Peyer's patch (tissue), 4 donors: ENCODE measurements at regions not wholly inside any gene's neighbourhood (a gene's known extent, or its start where the extent isn't known, plus 50 kb on each side); places are given as distances from the start of the nearest gene placed in this dataset.

Source experiments
- DNase-seq, 3 donors: peaks; one replicate each; pipeline ENCODE4 v3.0.0-alpha.2; 2017 to 2019
- H3K27ac ChIP-seq, 4 donors: fragments of 200-600 bp; sonication (generic); one replicate each; pipeline ENCODE4 v1.5.1; 2016 to 2019
- H3K27me3 ChIP-seq, 2 donors: fragments of 200-600 bp; sonication (generic); one replicate each; pipeline ENCODE4 v1.5.1; 2019
- H3K36me3 ChIP-seq, 3 donors: fragments of 200-600 bp; sonication (generic); one replicate each; pipeline ENCODE4 v1.5.1; 2016 to 2019
- H3K4me1 ChIP-seq, 4 donors: fragments of 200-600 bp; sonication (generic); one replicate each; pipeline ENCODE4 v1.5.1; 2016 to 2019
- H3K4me3 ChIP-seq, 4 donors: fragments of 200-600 bp; sonication (generic); 1 replicate in 3 of 4; 2 replicates in 1 of 4; pipeline ENCODE4 v1.5.1; 2016 to 2019; ENCODE audit warnings: mild to moderate bottlenecking in 1 of 4
- H3K9me3 ChIP-seq, 4 donors: fragments of 200-600 bp; sonication (generic); one replicate each; pipeline ENCODE4 v1.5.1; 2016 to 2019; ENCODE audit warnings: mild to moderate bottlenecking in 1 of 4
- POLR2A ChIP-seq, 2 donors: fragments of 450-650 bp; IDR thresholded peaks; one replicate each; pipeline ENCODE4 v1.5.1; 2017; ENCODE audit warnings: antibody characterized with exemption in 2 of 2, mild to moderate bottlenecking in 2 of 2, moderate library complexity in 2 of 2
- TF ChIP-seq, protein P1 (sequence below), 6 experiments: fragments of 450-650 bp in 4 of 6; fragments of 200-600 bp in 2 of 6; sonication (generic) in 1 of 6; IDR thresholded peaks; one replicate each; pipeline ENCODE4 v1.5.1; 2017 to 2019; ENCODE audit warnings: antibody characterized with exemption in 6 of 6, mild to moderate bottlenecking in 3 of 6, moderate library complexity in 1 of 6

- DNase-seq: no peak
- Histone ChIP-seq H3K36me3 (no peaks in the 10 kb centered on the region), H3K27ac (no peak overlapping the region), H3K4me3 (no peak overlapping the region), H3K4me1 (no peaks in the 10 kb centered on the region), H3K9me3 (no peaks in the 10 kb centered on the region), H3K27me3 (no peaks in the 10 kb centered on the region)
- TF ChIP-seq, protein P1, sequence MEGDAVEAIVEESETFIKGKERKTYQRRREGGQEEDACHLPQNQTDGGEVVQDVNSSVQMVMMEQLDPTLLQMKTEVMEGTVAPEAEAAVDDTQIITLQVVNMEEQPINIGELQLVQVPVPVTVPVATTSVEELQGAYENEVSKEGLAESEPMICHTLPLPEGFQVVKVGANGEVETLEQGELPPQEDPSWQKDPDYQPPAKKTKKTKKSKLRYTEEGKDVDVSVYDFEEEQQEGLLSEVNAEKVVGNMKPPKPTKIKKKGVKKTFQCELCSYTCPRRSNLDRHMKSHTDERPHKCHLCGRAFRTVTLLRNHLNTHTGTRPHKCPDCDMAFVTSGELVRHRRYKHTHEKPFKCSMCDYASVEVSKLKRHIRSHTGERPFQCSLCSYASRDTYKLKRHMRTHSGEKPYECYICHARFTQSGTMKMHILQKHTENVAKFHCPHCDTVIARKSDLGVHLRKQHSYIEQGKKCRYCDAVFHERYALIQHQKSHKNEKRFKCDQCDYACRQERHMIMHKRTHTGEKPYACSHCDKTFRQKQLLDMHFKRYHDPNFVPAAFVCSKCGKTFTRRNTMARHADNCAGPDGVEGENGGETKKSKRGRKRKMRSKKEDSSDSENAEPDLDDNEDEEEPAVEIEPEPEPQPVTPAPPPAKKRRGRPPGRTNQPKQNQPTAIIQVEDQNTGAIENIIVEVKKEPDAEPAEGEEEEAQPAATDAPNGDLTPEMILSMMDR (IDR thresholded peaks at IDR 0.05): no peak
- no peak for TF ChIP-seq POLR2A (IDR thresholded peaks at IDR 0.05)
These were observed 111.8 kb upstream of the RUNX3 start for GRCh38 chr1:25041916-25042315.

GRCh38 chr1:25040122-25040685, 110.1 kb upstream of the RUNX3 start:
- no peak overlapping the region for H3K27ac ChIP-seq
- H3K36me3 ChIP-seq: no peaks in the 10 kb centered on the region
- TF ChIP-seq, protein P1 (IDR thresholded peaks at IDR 0.05): no peak
- no peak for TF ChIP-seq POLR2A (IDR thresholded peaks at IDR 0.05)
- DNase-seq: no peak
- no peak overlapping the region for H3K4me3 ChIP-seq
- H3K27me3 ChIP-seq: no peaks in the 10 kb centered on the region
- H3K4me1 ChIP-seq: peaks cover 0 to under 1% (median 0%) of the 10 kb centered on the region in 4 donors
- H3K9me3 ChIP-seq: no peaks in the 10 kb centered on the region

- H3K4me3 ChIP-seq: no peak overlapping the region
These were observed 109.2 kb upstream of the RUNX3 start for GRCh38 chr1:25039229-25039628.

GRCh38 chr1:25038699-25039098, 108.6 kb upstream of the RUNX3 start:
- H3K36me3 ChIP-seq: no peaks in the 10 kb centered on the region
- H3K4me3 ChIP-seq: no peak overlapping the region
- no peak for TF ChIP-seq POLR2A (IDR thresholded peaks at IDR 0.05)
- TF ChIP-seq, protein P1 (IDR thresholded peaks at IDR 0.05): no peak
- no peak overlapping the region for H3K27ac ChIP-seq
- H3K27me3 ChIP-seq: no peaks in the 10 kb centered on the region
- DNase-seq: no peak
- no peaks in the 10 kb centered on the region for H3K9me3 ChIP-seq
- H3K4me1 ChIP-seq: peaks cover 0 to 16% (median 10%) of the 10 kb centered on the region in 4 donors

More at GRCh38 chr1:25039229-25039628, 109.2 kb upstream of the RUNX3 start:
- no peaks in the 10 kb centered on the region for H3K27me3 ChIP-seq
- H3K9me3 ChIP-seq: no peaks in the 10 kb centered on the region
- H3K4me1 ChIP-seq: peaks cover 0 to 10% (median 6%) of the 10 kb centered on the region in 4 donors
- H3K36me3 ChIP-seq: no peaks in the 10 kb centered on the region
- no peak for DNase-seq
- no peak overlapping the region for H3K27ac ChIP-seq
- TF ChIP-seq, protein P1 (IDR thresholded peaks at IDR 0.05): no peak
- TF ChIP-seq POLR2A (IDR thresholded peaks at IDR 0.05): no peak

DNA sequence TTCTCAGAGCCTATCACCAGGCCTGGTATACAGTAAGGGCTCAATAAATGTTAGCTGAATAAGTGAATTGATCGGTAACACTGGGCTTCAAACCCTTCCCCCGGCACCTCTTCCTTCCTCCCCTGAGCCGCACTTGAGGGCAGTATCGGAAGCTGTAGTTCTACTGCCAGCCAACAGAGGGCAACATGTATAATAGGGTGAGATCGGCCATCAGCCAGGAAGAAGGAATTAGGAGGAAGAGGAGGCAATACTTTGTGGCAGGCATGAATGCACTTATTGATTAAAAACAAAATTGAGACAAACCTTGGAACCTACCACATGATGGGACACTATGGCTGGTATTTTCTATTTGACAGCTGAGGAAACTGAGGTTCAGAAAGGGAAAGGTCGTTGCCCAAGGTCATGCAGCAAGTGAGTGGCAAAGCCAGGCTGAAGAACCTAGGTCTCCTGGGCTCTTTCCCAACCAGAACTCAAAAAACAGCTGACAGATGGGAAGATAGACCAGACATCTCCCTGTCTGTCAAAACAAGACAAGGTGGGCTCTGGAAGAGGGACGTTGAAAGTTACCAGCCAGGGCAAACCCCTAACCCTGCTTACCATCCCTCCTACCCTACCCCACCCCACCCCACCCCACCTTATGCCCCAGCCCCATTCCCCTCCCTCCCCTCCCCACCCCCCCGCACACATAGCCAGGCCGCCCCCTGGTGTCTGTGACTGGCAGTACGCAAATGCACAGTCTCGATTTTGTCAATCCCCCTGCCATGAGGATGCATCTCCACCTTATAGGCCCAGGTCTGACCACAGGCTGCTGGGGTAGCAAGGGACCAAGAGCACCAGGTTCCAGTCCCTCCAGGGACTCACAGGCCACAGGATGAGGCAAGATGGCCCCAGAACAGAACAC, 107.3 kb upstream of the RUNX3 start:
- Histone ChIP-seq H3K36me3 (no peaks in the 10 kb centered on the region), H3K4me3 (no peak overlapping the region), H3K27ac (peak overlapping the region in 1 of 4 donors; percentile 20), H3K27me3 (no peaks in the 10 kb centered on the region), H3K4me1 (peaks cover 0 to 27% (median 23%) of the 10 kb centered on the region in 4 donors), H3K9me3 (no peaks in the 10 kb centered on the region)
- TF ChIP-seq, protein P1 (IDR thresholded peaks at IDR 0.05): peak; percentile 54 to 86 (median 74)
- no peak for TF ChIP-seq POLR2A (IDR thresholded peaks at IDR 0.05)
- DNase-seq: peak in 2 of 3 donors; percentile 75 to 77
